GM12878 (cell line): ENCODE measurements at regions not wholly inside any gene's neighbourhood (a gene's known extent, or its start where the extent isn't known, plus 50 kb on each side); places are given as distances from the start of the nearest gene placed in this dataset.

Experiments
- ATAC-seq: fragments of 200-7000 bp; cut with Tn5 transposase; 3 replicates; pipeline ENCODE4 v1.9.1; 2020; ENCODE audit warnings: mild to moderate bottlenecking, moderate library complexity
- BruUV-seq: library from RNA; stranded (reverse); fragments of 400-500 nt; replicated peaks from 2 replicates; lab custom pipeline; 2021; lab: Mats Ljungman, UMichigan
- CTCF ChIA-PET: fragments of 300-600 bp; sonication (Branson Sonifier 250); formaldehyde crosslinking; extraction: SDS; loops from one replicate; lab custom pipeline; 2021; ENCODE audit warnings: inconsistent platforms; lab: Yijun Ruan, JAX
- POLR2A ChIA-PET: fragments of 350-600 bp; formaldehyde crosslinking; extraction: SDS; loops from one replicate; lab custom pipeline; 2021; ENCODE audit warnings: inconsistent platforms; lab: Charles Lee
- RAD21 ChIA-PET: fragments of 300-600 bp; sonication (Branson Sonifier 250); formaldehyde crosslinking; loops from one replicate; lab custom pipeline; 2023; ENCODE audit warnings: antibody characterized with exemption; ENCODE audit not compliant: unreplicated experiment; lab: Charles Lee
- SMC1A ChIA-PET: fragments of 300-600 bp; sonication (Branson Sonifier 250); formaldehyde crosslinking; loops from one replicate; lab custom pipeline; 2023; ENCODE audit not compliant: unreplicated experiment, uncharacterized antibody; lab: Charles Lee
- DNase-seq: peaks from one replicate; pipeline ENCODE4 v3.0.0-alpha.2; 2011; ENCODE audit warnings: low read depth, low spot score
- FAIRE-seq: peaks from 3 replicates; lab custom pipeline; 2011; peaks lifted over from hg19 to GRCh38; lab: Jason Lieb, UNC
- H2AFZ ChIP-seq: 2 replicates; pipeline ENCODE4 v1.6.0; 2011; ENCODE audit warnings: low read depth, low read length, control low read depth; ENCODE audit not compliant: control insufficient read depth
- H3K27ac ChIP-seq: 2 replicates; pipeline ENCODE4 v1.5.1; 2011; ENCODE audit warnings: control low read depth; ENCODE audit not compliant: control insufficient read depth, insufficient read depth
- H3K27me3 ChIP-seq, 2 experiments: replicated peaks in 1 of 2; 2 replicates each; pipeline versions ENCODE4 v1.6.0 to v1.6.1; 2011; ENCODE audit warnings: low read length in 1 of 2; ENCODE audit not compliant: control insufficient read depth in 2 of 2, insufficient read depth in 2 of 2
- H3K36me3 ChIP-seq, 2 experiments: 2 replicates each; pipeline ENCODE4 v1.5.1; 2011; ENCODE audit warnings: low read length in 1 of 2; ENCODE audit not compliant: control insufficient read depth in 2 of 2, insufficient read depth in 2 of 2
- H3K4me1 ChIP-seq: 2 replicates; pipeline ENCODE4 v1.6.1; 2011; ENCODE audit warnings: mild to moderate bottlenecking, low read length, moderate library complexity, mixed read lengths; ENCODE audit not compliant: control insufficient read depth, insufficient read depth
- H3K4me2 ChIP-seq: 2 replicates; pipeline ENCODE4 v1.6.0; 2011; ENCODE audit warnings: control low read depth; ENCODE audit not compliant: control insufficient read depth, insufficient read depth
- H3K4me3 ChIP-seq: fragments of 200-600 bp; sonication (generic); 2 replicates; pipeline ENCODE4 v1.5.1; 2016
- H3K79me2 ChIP-seq: 2 replicates; pipeline ENCODE4 v1.6.0; 2011; ENCODE audit warnings: low read length; ENCODE audit not compliant: control insufficient read depth, insufficient read depth
- H3K9ac ChIP-seq: 2 replicates; pipeline ENCODE4 v1.8.0; 2011; ENCODE audit warnings: low read length, control low read depth, mixed read lengths; ENCODE audit not compliant: control insufficient read depth, insufficient read depth
- H3K9me3 ChIP-seq: replicated peaks from 3 replicates; pipeline ENCODE4 v1.5.1; 2011; ENCODE audit warnings: mild to moderate bottlenecking, low read length; ENCODE audit not compliant: control insufficient read depth, insufficient read depth
- H4K20me1 ChIP-seq: 2 replicates; pipeline ENCODE4 v1.6.0; 2011; ENCODE audit not compliant: control insufficient read depth, insufficient read depth
- CBX5 ChIP-seq: sonication (generic); IDR thresholded peaks from 2 replicates; pipeline ENCODE4 v1.6.1; 2016; ENCODE audit warnings: low read depth, moderate library complexity, mild to moderate bottlenecking, inconsistent platforms
- CHD2 ChIP-seq: IDR thresholded peaks from 2 replicates; pipeline ENCODE4 v1.6.1; 2011; ENCODE audit warnings: low read depth, low read length, improper control_type of control experiment, borderline replicate concordance
- CTCF ChIP-seq, 3 experiments: IDR thresholded peaks in 2 of 3; conservative IDR thresholded peaks in 1 of 3; 2 replicates each; pipeline ENCODE4 v1.5.1; 2011; ENCODE audit warnings: low read depth in 3 of 3, low read length in 3 of 3, mild to moderate bottlenecking in 3 of 3, control low read depth in 2 of 3, moderate library complexity in 2 of 3, inconsistent platforms in 1 of 3, mixed read lengths in 1 of 3; ENCODE audit not compliant: control insufficient read depth in 2 of 3, insufficient read depth in 1 of 3; ENCODE audit errors: extremely low read depth in 1 of 3
- E2F8 ChIP-seq: fragments of 450-650 bp; IDR thresholded peaks from 2 replicates; pipeline ENCODE4 v1.6.1; 2018; ENCODE audit warnings: mild to moderate bottlenecking, low read depth, moderate library complexity; ENCODE audit not compliant: partially characterized antibody
- MTA2 ChIP-seq: fragments of 450-650 bp; IDR thresholded peaks from 2 replicates; pipeline ENCODE4 v1.6.1; 2016; ENCODE audit warnings: low read depth, mild to moderate bottlenecking, moderate library complexity
- RAD21 ChIP-seq: IDR thresholded peaks from 2 replicates; pipeline ENCODE4 v1.6.1; 2011; ENCODE audit warnings: mild to moderate bottlenecking, low read depth, low read length, moderate library complexity; ENCODE audit not compliant: insufficient read depth
- RB1 ChIP-seq: fragments of 450-650 bp; formaldehyde crosslinking; IDR thresholded peaks from 2 replicates; pipeline ENCODE4 v1.6.1; 2017; ENCODE audit warnings: mild to moderate bottlenecking, borderline replicate concordance
- SMC3 ChIP-seq: IDR thresholded peaks from 2 replicates; pipeline ENCODE4 v1.6.1; 2011; ENCODE audit warnings: low read length, improper control_type of control experiment, borderline replicate concordance
- SUZ12 ChIP-seq: fragments of 200-600 bp; sonication (generic); IDR thresholded peaks from one replicate; pipeline ENCODE4 v1.6.1; 2018; ENCODE audit warnings: antibody characterized with exemption, mild to moderate bottlenecking; ENCODE audit not compliant: unreplicated experiment
- YY1 ChIP-seq: IDR thresholded peaks from 2 replicates; pipeline ENCODE4 v1.6.1; 2011; ENCODE audit warnings: low read depth, mild to moderate bottlenecking, low read length
- ZNF207 ChIP-seq: fragments of 450-650 bp; IDR thresholded peaks from 2 replicates; pipeline ENCODE4 v1.6.1; 2014; ENCODE audit warnings: antibody characterized with exemption, mild to moderate bottlenecking, borderline replicate concordance
- WGBS: methylation state at CpG from one replicate; pipeline ENCODE4 v1.1.6; 2016; ENCODE audit warnings: low lambda C conversion rate; ENCODE audit not compliant: insufficient replicate concordance, insufficient coverage; ENCODE audit errors: missing lambda C conversion rate; 5-methylcytosine and 5-hydroxymethylcytosine counted together
- in situ Hi-C: fragments of 300-500 bp; cut with MboI; formaldehyde crosslinking; loops from 9 replicates; pipeline ENCODE4 v1.14.3; 2018; ENCODE audit warnings: mixed read lengths
- intact Hi-C: fragments of 100-400 bp; cut with micrococcal nuclease; formaldehyde crosslinking; loops from one replicate; pipeline ENCODE4 v1.14.2; 2022; ENCODE audit not compliant: unreplicated experiment

GRCh38 chr12:114512351-114512750, 106.4 kb upstream of the TBX5 start:
- Histone ChIP-seq H2AFZ (no peak overlapping the region), H3K27ac (no peak overlapping the region), H4K20me1 (no peaks in the 10 kb centered on the region), H3K36me3 (no peaks in the 10 kb centered on the region), H3K4me2 (no peak overlapping the region), H3K4me3 (no peak overlapping the region), H3K27me3 (no peaks in the 10 kb centered on the region), H3K9me3 (no peaks in the 10 kb centered on the region), H3K4me1 (no peaks in the 10 kb centered on the region), H3K79me2 (no peaks in the 10 kb centered on the region), H3K9ac (no peak overlapping the region)
- ATAC-seq, result no peak
- FAIRE-seq, result no peak
- CTCF ChIA-PET, result interaction anchor here (0.7 to 8.4 kb wide), 2 partner anchors 531 to 1403 kb away, joined by 3 to 114 read pairs; no protein-coding TSS in a partner anchor
- 16% methylated on average over 3 of the region's 3 CpGs for WGBS
- TF ChIP-seq CHD2 (no peak), MTA2 (no peak), RB1 (no peak)
- BruUV-seq, result no TSS peak
- POLR2A ChIA-PET, result no interaction called here
- RAD21 ChIA-PET, result interaction anchor here (0.5 to 2.4 kb wide), 3 partner anchors 139 to 552 kb away, joined by 3 to 8 read pairs (median 4); no protein-coding TSS in a partner anchor
- intact Hi-C loops (no loop called here), in situ Hi-C loops (no loop called here)
- no peak for DNase-seq
- SMC1A ChIA-PET, result no interaction called here

- peak; percentile 16 for DNase-seq
- CTCF ChIA-PET, result interaction anchor here (0.8 to 8.4 kb wide), 20 partner anchors 10 to 1409 kb away, joined by 3 to 114 read pairs (median 4); partner anchors contain the start of gene RBM19
- RAD21 ChIA-PET, result interaction anchor here (0.8 to 2.4 kb wide), 5 partner anchors 341 to 541 kb away, joined by 3 to 48 read pairs (median 6); no protein-coding TSS in a partner anchor
- no peak for FAIRE-seq
- Histone ChIP-seq H3K27ac (no peak overlapping the region), H2AFZ (no peak overlapping the region), H3K36me3 (no peaks in the 10 kb centered on the region), H3K4me3 (no peak overlapping the region), H3K79me2 (no peaks in the 10 kb centered on the region), H3K9me3 (no peaks in the 10 kb centered on the region), H3K4me2 (no peak overlapping the region), H3K9ac (no peak overlapping the region), H3K27me3 (no peaks in the 10 kb centered on the region), H4K20me1 (no peaks in the 10 kb centered on the region), H3K4me1 (no peaks in the 10 kb centered on the region)
- no TSS peak for BruUV-seq
- peak; percentile 84 for ATAC-seq
- in situ Hi-C loops, result loop anchor here (5.0 kb wide), 1 partner anchor 526 kb away; no protein-coding TSS in a partner anchor
- WGBS, result 35% methylated on average over 8 of the region's 8 CpGs
- SMC1A ChIA-PET, result interaction anchor here (1.0 to 3.2 kb wide), 6 partner anchors 14 to 542 kb away, joined by 3 to 65 read pairs (median 10); partner anchors contain the start of gene RBM19
- intact Hi-C loops, result loop anchor here (1.0 to 10.0 kb wide), 2 partner anchors 344 to 528 kb away; no protein-coding TSS in a partner anchor
- POLR2A ChIA-PET, result interaction anchor here (0.8 kb wide), 1 partner anchor 528 kb away, joined by 4 read pairs; no protein-coding TSS in a partner anchor
- TF ChIP-seq CBX5 (no peak), RAD21 (peak; percentile 79), YY1 (peak; percentile 56; the same call in 1 of the 2 replicates), SMC3 (peak; percentile 72; the same call in 1 of the 2 replicates), CTCF (IDR thresholded peaks at IDR 0.05 in 2 of 3, conservative IDR thresholded peaks at IDR 0.05 in 1 of 3; ENCODE audit: control insufficient read depth in 2 of 3, extremely low read depth in 1 of 3, insufficient read depth in 1 of 3, low read depth in 3 of 3, low read length in 3 of 3) (peak; percentile 62 to 82 (median 72); a peak in 4 of 6 replicates), SUZ12 (no peak), E2F8 (no peak), ZNF207 (no peak)
Observed at GRCh38 chr12:114508529-114509129, 102.7 kb upstream of the TBX5 start.
